WTC11 (cell line): ENCODE measurements at regions not wholly inside any gene's neighbourhood (a gene's known extent, or its start where the extent isn't known, plus 50 kb on each side); places are given as distances from the start of the nearest gene placed in this dataset.

Experiments
- ATAC-seq: fragments of 200-7000 bp; cut with Tn5 transposase; 2 replicates; pipeline ENCODE4 v1.10.0; 2021; ENCODE audit warnings: mild to moderate bottlenecking, moderate library complexity
- CTCF ChIA-PET: fragments of 300-600 bp; sonication (Branson Sonifier 250); formaldehyde crosslinking; loops from one replicate; lab custom pipeline; 2021; ENCODE audit warnings: antibody characterized with exemption; lab: Charles Lee
- POLR2A ChIA-PET: fragments of 350-600 bp; sonication (Branson Sonifier 250); formaldehyde crosslinking; loops from one replicate; lab custom pipeline; 2021; ENCODE audit warnings: antibody characterized with exemption; lab: Charles Lee
- DNase-seq: peaks from one replicate; pipeline ENCODE4 v3.0.0; 2021; ENCODE audit warnings: low spot score
- H3K27ac Mint-ChIP-seq: 2 replicates; pipeline ENCODE4 v1.8.0; 2021; ENCODE audit warnings: mixed read lengths
- H3K27me3 Mint-ChIP-seq: 2 replicates; pipeline ENCODE4 v1.8.0; 2021; ENCODE audit warnings: low read depth, mild to moderate bottlenecking, moderate library complexity, mixed read lengths
- H3K36me3 Mint-ChIP-seq: 2 replicates; pipeline ENCODE4 v1.8.0; 2021; ENCODE audit warnings: mixed read lengths
- H3K4me1 Mint-ChIP-seq: 2 replicates; pipeline ENCODE4 v1.8.0; 2022; ENCODE audit warnings: mixed read lengths
- H3K4me3 Mint-ChIP-seq: 2 replicates; pipeline ENCODE4 v1.8.0; 2021; ENCODE audit warnings: mild to moderate bottlenecking, moderate library complexity, mixed read lengths
- H3K9me3 Mint-ChIP-seq: 2 replicates; pipeline ENCODE4 v1.8.0; 2021; ENCODE audit warnings: mixed read lengths
- ATF1 ChIP-seq: sonication (generic); formaldehyde crosslinking; IDR thresholded peaks from 2 replicates; pipeline ENCODE4 v1.8.1; 2023; ENCODE audit warnings: mild to moderate bottlenecking, moderate library complexity, missing genetic modification reagents
- CDX4 ChIP-seq: fragments of 250-450 bp; sonication (Bioruptor Pico); IDR thresholded peaks from 2 replicates; pipeline ENCODE4 v1.9.0; 2021; ENCODE audit warnings: moderate library complexity, mild to moderate bottlenecking, inconsistent platforms, borderline replicate concordance
- CREB1 ChIP-seq: sonication (generic); formaldehyde crosslinking; IDR thresholded peaks from 2 replicates; pipeline ENCODE4 v1.8.0; 2023; ENCODE audit warnings: mild to moderate bottlenecking, missing genetic modification reagents
- CREM ChIP-seq: sonication (generic); formaldehyde crosslinking; IDR thresholded peaks from 2 replicates; pipeline ENCODE4 v1.8.1; 2022; ENCODE audit warnings: mild to moderate bottlenecking, missing genetic modification reagents, moderate library complexity
- E2F4 ChIP-seq: sonication (generic); formaldehyde crosslinking; IDR thresholded peaks from 2 replicates; pipeline ENCODE4 v1.8.1; 2022; ENCODE audit warnings: low read depth, mild to moderate bottlenecking, moderate library complexity, missing genetic modification reagents, borderline replicate concordance
- ELF4 ChIP-seq: sonication (generic); formaldehyde crosslinking; IDR thresholded peaks from 2 replicates; pipeline ENCODE4 v1.8.1; 2022; ENCODE audit warnings: low read depth, mild to moderate bottlenecking, moderate library complexity, missing genetic modification reagents
- KAT7 ChIP-seq: sonication (generic); formaldehyde crosslinking; IDR thresholded peaks from 2 replicates; pipeline ENCODE4 v1.8.1; 2023; ENCODE audit warnings: missing genetic modification reagents, mild to moderate bottlenecking, borderline replicate concordance
- NFE2L1 ChIP-seq: sonication (generic); formaldehyde crosslinking; IDR thresholded peaks from 2 replicates; pipeline ENCODE4 v1.8.1; 2023; ENCODE audit warnings: missing genetic modification reagents
- NR2C2 ChIP-seq: sonication (generic); formaldehyde crosslinking; IDR thresholded peaks from 2 replicates; pipeline ENCODE4 v1.8.0; 2022; ENCODE audit warnings: mild to moderate bottlenecking, missing genetic modification reagents
- OVOL2 ChIP-seq: fragments of 250-450 bp; sonication (Bioruptor Pico); IDR thresholded peaks from 2 replicates; pipeline ENCODE4 v1.9.0; 2021; ENCODE audit warnings: mild to moderate bottlenecking, borderline replicate concordance
- SMAD4 ChIP-seq: sonication (generic); formaldehyde crosslinking; IDR thresholded peaks from 2 replicates; pipeline ENCODE4 v1.8.0; 2022; ENCODE audit warnings: mild to moderate bottlenecking, missing genetic modification reagents
- USF2 ChIP-seq: sonication (generic); formaldehyde crosslinking; IDR thresholded peaks from 2 replicates; pipeline ENCODE4 v1.8.1; 2023; ENCODE audit warnings: mild to moderate bottlenecking, missing genetic modification reagents, moderate library complexity
- ZNF263 ChIP-seq: sonication (generic); formaldehyde crosslinking; IDR thresholded peaks from 2 replicates; pipeline ENCODE4 v1.8.1; 2022; ENCODE audit warnings: low read depth, mild to moderate bottlenecking, moderate library complexity, missing genetic modification reagents
- ZNF532 ChIP-seq: fragments of 250-450 bp; sonication (Bioruptor Pico); IDR thresholded peaks from 2 replicates; pipeline ENCODE4 v1.9.0; 2021; ENCODE audit warnings: mild to moderate bottlenecking, borderline replicate concordance
- ZSCAN18 ChIP-seq: fragments of 250-450 bp; sonication (Bioruptor Pico); IDR thresholded peaks from 2 replicates; pipeline ENCODE4 v2.1.2; 2022; ENCODE audit warnings: mild to moderate bottlenecking, moderate library complexity

GRCh38 chr17:13287226-13287625 lies 269.4 kb upstream of the ELAC2 start:
- H3K4me1 Mint-ChIP-seq: peaks cover 17% of the 10 kb centered on the region
- POLR2A ChIA-PET: no interaction called here
- no peak for ATAC-seq

More at GRCh38 chr17:13287226-13287625, 269.4 kb upstream of the ELAC2 start:
- DNase-seq: no peak
- no peak overlapping the region for H3K4me3 Mint-ChIP-seq
- no peaks in the 10 kb centered on the region for H3K27me3 Mint-ChIP-seq
- H3K36me3 Mint-ChIP-seq: no peaks in the 10 kb centered on the region
- no peak overlapping the region for H3K27ac Mint-ChIP-seq
- TF ChIP-seq USF2 (CRISPR knock-in tag): no peak
- TF ChIP-seq OVOL2 (CRISPR knock-in tag): no peak
- TF ChIP-seq ZSCAN18 (CRISPR knock-in tag): no peak
- TF ChIP-seq CDX4 (CRISPR knock-in tag): no peak
- TF ChIP-seq E2F4 (CRISPR knock-in tag): no peak
- no peak for TF ChIP-seq KAT7 (CRISPR knock-in tag)
- no peak for TF ChIP-seq NR2C2 (CRISPR knock-in tag)
- no peak for TF ChIP-seq CREB1 (CRISPR knock-in tag)
- TF ChIP-seq NFE2L1 (CRISPR knock-in tag): no peak
- no peak for TF ChIP-seq ZNF532 (CRISPR knock-in tag)
- TF ChIP-seq CREM (CRISPR knock-in tag): no peak
- TF ChIP-seq ZNF263 (CRISPR knock-in tag): no peak
- TF ChIP-seq ATF1 (CRISPR knock-in tag): no peak
- no peak for TF ChIP-seq ELF4 (CRISPR knock-in tag)
- TF ChIP-seq SMAD4 (CRISPR knock-in tag): no peak
- CTCF ChIA-PET: no interaction called here
- H3K9me3 Mint-ChIP-seq: peaks cover 15% of the 10 kb centered on the region
